ENCODE measurements at regions not wholly inside any gene's neighbourhood (a gene's known extent, or its start where the extent isn't known, plus 50 kb on each side); places are given as distances from the start of the nearest gene placed in this dataset.

DNA sequence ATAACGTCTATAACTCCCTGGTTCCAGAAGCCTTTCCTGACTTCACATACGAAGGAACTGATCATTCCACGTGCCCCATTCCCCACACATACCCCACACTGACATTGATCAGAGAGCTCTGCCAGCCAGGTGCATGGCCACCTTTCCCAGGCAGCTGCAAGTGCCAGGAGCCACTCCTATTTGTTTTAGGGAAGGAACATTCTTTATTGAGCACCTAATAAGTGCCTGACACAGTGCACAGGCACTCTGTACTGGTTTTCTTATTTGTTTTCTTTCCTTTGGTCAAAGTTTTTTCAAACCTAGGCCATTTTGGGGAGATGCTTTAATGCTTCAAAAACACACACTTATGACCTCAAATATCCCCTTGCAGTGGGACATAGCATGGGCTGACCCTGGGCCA lies 50.0 kb downstream of the PITPNM2 start:
- H4K20me1 ChIP-seq (ENCODE audit: insufficient read depth, low read length) = no peaks in the 10 kb centered on the region

DNA sequence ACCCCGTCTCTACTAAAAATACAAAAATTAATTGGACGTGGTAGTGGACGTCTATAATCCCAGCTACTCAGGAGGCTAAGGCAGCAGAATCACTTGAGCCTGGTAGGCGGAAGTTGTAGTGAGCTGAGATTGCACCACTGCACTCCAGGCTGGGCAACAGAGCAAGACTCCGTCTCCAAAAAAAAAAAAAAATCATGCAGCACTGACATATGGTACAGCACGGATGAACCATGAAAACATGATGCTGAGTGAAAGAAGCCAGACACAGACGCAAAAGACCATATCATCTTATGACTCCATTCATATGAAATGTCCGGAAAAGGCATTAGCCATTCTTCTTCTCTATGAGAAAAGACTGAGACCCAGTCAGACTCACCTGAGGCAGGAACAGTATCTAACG lies 50.4 kb downstream of the PITPNM2 start:
- no peaks in the 10 kb centered on the region for H3K27me3 ChIP-seq (ENCODE audit: low read depth, low read length)
- H3K9me3 ChIP-seq (ENCODE audit: insufficient read depth, low read length) = no peaks in the 10 kb centered on the region
- TF ChIP-seq EZH2phosphoT487 (IDR thresholded peaks at IDR 0.05; ENCODE audit: low read depth) = no peak
- TF ChIP-seq, protein P1, sequence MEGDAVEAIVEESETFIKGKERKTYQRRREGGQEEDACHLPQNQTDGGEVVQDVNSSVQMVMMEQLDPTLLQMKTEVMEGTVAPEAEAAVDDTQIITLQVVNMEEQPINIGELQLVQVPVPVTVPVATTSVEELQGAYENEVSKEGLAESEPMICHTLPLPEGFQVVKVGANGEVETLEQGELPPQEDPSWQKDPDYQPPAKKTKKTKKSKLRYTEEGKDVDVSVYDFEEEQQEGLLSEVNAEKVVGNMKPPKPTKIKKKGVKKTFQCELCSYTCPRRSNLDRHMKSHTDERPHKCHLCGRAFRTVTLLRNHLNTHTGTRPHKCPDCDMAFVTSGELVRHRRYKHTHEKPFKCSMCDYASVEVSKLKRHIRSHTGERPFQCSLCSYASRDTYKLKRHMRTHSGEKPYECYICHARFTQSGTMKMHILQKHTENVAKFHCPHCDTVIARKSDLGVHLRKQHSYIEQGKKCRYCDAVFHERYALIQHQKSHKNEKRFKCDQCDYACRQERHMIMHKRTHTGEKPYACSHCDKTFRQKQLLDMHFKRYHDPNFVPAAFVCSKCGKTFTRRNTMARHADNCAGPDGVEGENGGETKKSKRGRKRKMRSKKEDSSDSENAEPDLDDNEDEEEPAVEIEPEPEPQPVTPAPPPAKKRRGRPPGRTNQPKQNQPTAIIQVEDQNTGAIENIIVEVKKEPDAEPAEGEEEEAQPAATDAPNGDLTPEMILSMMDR (IDR thresholded peaks at IDR 0.05; ENCODE audit: low read depth, low read length) = no peak
- H3K79me2 ChIP-seq (ENCODE audit: low read length) = no peaks in the 10 kb centered on the region
- no peaks in the 10 kb centered on the region for H4K20me1 ChIP-seq (ENCODE audit: insufficient read depth, low read length)
- no peak overlapping the region for H2AFZ ChIP-seq (ENCODE audit: low read depth, low read length)
- no peak overlapping the region for H3K4me3 ChIP-seq (ENCODE audit: low read length)
- no peak overlapping the region for H3K4me2 ChIP-seq (ENCODE audit: low read length)
- H3K27ac ChIP-seq (ENCODE audit: low read length) = no peak overlapping the region
- no peak overlapping the region for H3K9ac ChIP-seq (ENCODE audit: low read length)
- no peaks in the 10 kb centered on the region for H3K4me1 ChIP-seq (ENCODE audit: low read length)
- no peaks in the 10 kb centered on the region for H3K36me3 ChIP-seq (replicated peaks; ENCODE audit: low read depth, low read length)

More for the DNA sequence above, 50.0 kb downstream of the PITPNM2 start:
- H3K9me3 ChIP-seq (ENCODE audit: insufficient read depth, low read length) = no peaks in the 10 kb centered on the region
- no peaks in the 10 kb centered on the region for H3K79me2 ChIP-seq (ENCODE audit: low read length)
- H2AFZ ChIP-seq (ENCODE audit: low read depth, low read length) = no peak overlapping the region
- no peak overlapping the region for H3K4me2 ChIP-seq (ENCODE audit: low read length)
- no peaks in the 10 kb centered on the region for H3K4me1 ChIP-seq (ENCODE audit: low read length)
- no peaks in the 10 kb centered on the region for H3K36me3 ChIP-seq (replicated peaks; ENCODE audit: low read depth, low read length)
- H3K27ac ChIP-seq (ENCODE audit: low read length) = no peak overlapping the region
- H3K27me3 ChIP-seq (ENCODE audit: low read depth, low read length) = no peaks in the 10 kb centered on the region
- TF ChIP-seq EZH2phosphoT487 (IDR thresholded peaks at IDR 0.05; ENCODE audit: low read depth) = no peak
- TF ChIP-seq, protein P1 (IDR thresholded peaks at IDR 0.05; ENCODE audit: low read depth, low read length) = no peak
- no peak overlapping the region for H3K9ac ChIP-seq (ENCODE audit: low read length)
- H3K4me3 ChIP-seq (ENCODE audit: low read length) = no peak overlapping the region

DNA sequence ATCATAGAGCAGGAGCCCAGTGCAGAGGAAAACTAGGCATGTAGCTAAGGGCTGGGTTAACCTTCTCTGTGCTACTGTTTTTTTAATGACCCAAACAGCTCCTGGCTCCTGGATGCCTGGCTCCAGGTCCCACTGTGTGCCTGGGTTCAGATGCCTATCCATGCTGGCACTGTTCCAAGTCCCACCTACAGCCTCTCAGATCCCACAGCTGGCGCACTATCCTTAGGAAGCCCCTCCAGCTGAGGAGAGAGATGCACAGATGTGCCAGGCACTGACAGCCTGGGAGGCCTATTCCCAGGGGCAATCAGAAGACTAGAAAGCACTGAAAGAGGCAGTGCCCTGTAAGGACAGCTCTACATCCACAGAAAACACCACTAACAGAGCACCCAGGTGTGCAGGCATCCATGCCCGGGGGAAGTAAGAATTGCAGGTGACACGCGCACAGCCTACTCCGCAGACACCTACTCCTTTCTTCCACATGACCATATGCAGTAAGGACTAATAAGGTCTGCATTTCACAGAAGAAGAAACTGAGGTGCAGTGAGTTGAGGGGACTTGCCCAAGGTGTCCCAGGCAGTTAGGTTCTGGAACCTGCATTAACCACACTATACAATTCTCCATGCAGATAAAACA lies 51.2 kb downstream of the PITPNM2 start:
- no peak for TF ChIP-seq EZH2phosphoT487 (IDR thresholded peaks at IDR 0.05; ENCODE audit: low read depth)
- TF ChIP-seq, protein P1 (IDR thresholded peaks at IDR 0.05; ENCODE audit: low read depth, low read length) = no peak
- Histone ChIP-seq H3K36me3 (replicated peaks; ENCODE audit: low read depth, low read length) (no peaks in the 10 kb centered on the region), H3K9ac (ENCODE audit: low read length) (no peak overlapping the region), H2AFZ (ENCODE audit: low read depth, low read length) (no peak overlapping the region), H3K4me3 (ENCODE audit: low read length) (no peak overlapping the region), H3K79me2 (ENCODE audit: low read length) (no peaks in the 10 kb centered on the region), H3K4me2 (ENCODE audit: low read length) (no peak overlapping the region), H3K9me3 (ENCODE audit: insufficient read depth, low read length) (no peaks in the 10 kb centered on the region), H3K27me3 (ENCODE audit: low read depth, low read length) (no peaks in the 10 kb centered on the region), H3K27ac (ENCODE audit: low read length) (no peak overlapping the region), H4K20me1 (ENCODE audit: insufficient read depth, low read length) (no peaks in the 10 kb centered on the region), H3K4me1 (ENCODE audit: low read length) (no peaks in the 10 kb centered on the region)

DNA sequence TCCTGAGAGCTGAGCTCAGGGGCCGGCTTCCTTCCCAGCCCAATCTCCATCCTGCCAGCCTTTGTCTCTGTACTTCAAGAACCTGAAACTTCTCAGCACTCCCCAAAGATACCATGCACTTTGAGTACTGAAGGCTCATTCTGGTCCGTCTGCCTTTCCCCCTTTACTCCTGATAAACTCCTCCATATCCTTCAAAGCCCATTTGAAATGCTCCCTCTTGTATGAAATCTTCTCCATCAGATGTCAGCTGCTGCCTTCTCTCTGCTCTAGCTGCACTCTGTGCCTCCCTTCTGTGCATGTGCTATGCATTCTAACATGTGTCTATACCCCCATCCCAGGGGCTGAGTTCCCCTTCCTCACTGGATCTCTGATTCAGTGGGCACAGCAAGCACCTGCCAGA lies 52.1 kb downstream of the PITPNM2 start:
- Histone ChIP-seq H3K9ac (ENCODE audit: low read length) (no peak overlapping the region), H3K27ac (ENCODE audit: low read length) (no peak overlapping the region), H3K4me1 (ENCODE audit: low read length) (no peaks in the 10 kb centered on the region), H3K4me2 (ENCODE audit: low read length) (no peak overlapping the region), H3K9me3 (ENCODE audit: insufficient read depth, low read length) (no peaks in the 10 kb centered on the region), H3K27me3 (ENCODE audit: low read depth, low read length) (no peaks in the 10 kb centered on the region), H3K36me3 (replicated peaks; ENCODE audit: low read depth, low read length) (no peaks in the 10 kb centered on the region), H3K79me2 (ENCODE audit: low read length) (no peaks in the 10 kb centered on the region), H4K20me1 (ENCODE audit: insufficient read depth, low read length) (no peaks in the 10 kb centered on the region), H3K4me3 (ENCODE audit: low read length) (no peak overlapping the region), H2AFZ (ENCODE audit: low read depth, low read length) (no peak overlapping the region)
- TF ChIP-seq EZH2phosphoT487 (IDR thresholded peaks at IDR 0.05; ENCODE audit: low read depth) = no peak
- TF ChIP-seq, protein P1 (IDR thresholded peaks at IDR 0.05; ENCODE audit: low read depth, low read length) = no peak

Data from OCI-LY3 (cell line).